B cell (primary cell): ENCODE measurements at regions not wholly inside any gene's neighbourhood (a gene's known extent, or its start where the extent isn't known, plus 50 kb on each side); places are given as distances from the start of the nearest gene placed in this dataset.

Experiments
- ATAC-seq: fragments of 200-7000 bp; cut with Tn5 transposase; one replicate; pipeline ENCODE4 v1.10.0; 2021; ENCODE audit warnings: low read depth, mild to moderate bottlenecking, moderate number of reproducible peaks, moderate library complexity
- CTCF ChIA-PET: fragments of 350-600 bp; sonication (Branson Sonifier 250); formaldehyde crosslinking; loops from one replicate; lab custom pipeline; 2021; ENCODE audit warnings: antibody characterized with exemption, inconsistent platforms; lab: Charles Lee
- POLR2A ChIA-PET: fragments of 350-600 bp; sonication (Branson Sonifier 250); formaldehyde crosslinking; loops from one replicate; lab custom pipeline; 2021; ENCODE audit warnings: antibody characterized with exemption; lab: Charles Lee
- DNase-seq: peaks from one replicate; pipeline ENCODE4 v3.0.0; 2013
- H2AFZ ChIP-seq: 2 replicates; pipeline ENCODE4 v1.6.1; 2012; ENCODE audit warnings: mild to moderate bottlenecking, low read depth, low read length; ENCODE audit not compliant: insufficient read depth, poor library complexity, severe bottlenecking
- H3K27ac ChIP-seq, 2 donors: 1 replicate in 1 of 2; 2 replicates in 1 of 2; pipeline ENCODE4 v1.5.1; 2012 to 2013; ENCODE audit warnings: low read length in 2 of 2, mild to moderate bottlenecking in 2 of 2, moderate library complexity in 1 of 2
- H3K27me3 ChIP-seq, 4 experiments: fragments of 200-600 bp in 1 of 4; sonication (generic) in 1 of 4; replicated peaks in 1 of 4; 1 replicate in 2 of 4; 2 replicates in 2 of 4; pipeline versions ENCODE4 v1.6.1 to v1.7.0; 2013 to 2016; ENCODE audit warnings: low read length in 3 of 4, mild to moderate bottlenecking in 2 of 4, mixed read lengths in 1 of 4, moderate library complexity in 1 of 4; ENCODE audit not compliant: insufficient read depth in 4 of 4, control insufficient read depth in 3 of 4; ENCODE audit errors: control extremely low read depth in 1 of 4
- H3K36me3 ChIP-seq, 2 experiments: replicated peaks in 1 of 2; 1 replicate in 1 of 2; 2 replicates in 1 of 2; pipeline versions ENCODE4 v1.6.1 to v1.7.1; 2013; ENCODE audit warnings: low read length in 1 of 2; ENCODE audit not compliant: insufficient read depth in 2 of 2, control insufficient read depth in 1 of 2; ENCODE audit errors: control extremely low read depth in 1 of 2, extremely low read depth in 1 of 2
- H3K4me1 ChIP-seq, 2 donors: fragments of 200-600 bp in 1 of 2; sonication (generic) in 1 of 2; 1 replicate in 1 of 2; 2 replicates in 1 of 2; pipeline versions ENCODE4 v1.5.1 to v1.6.1; 2013 to 2017; ENCODE audit warnings: low read length in 2 of 2; ENCODE audit not compliant: control insufficient read depth in 2 of 2, insufficient read depth in 2 of 2
- H3K4me2 ChIP-seq: replicated peaks from 2 replicates; pipeline ENCODE3; 2012; ENCODE audit warnings: mild to moderate bottlenecking, low read depth, low read length; ENCODE audit not compliant: poor library complexity, severe bottlenecking
- H3K4me3 ChIP-seq, 5 experiments: fragments of 200-600 bp in 1 of 5; sonication (generic) in 1 of 5; 1 replicate in 3 of 5; 2 replicates in 2 of 5; pipeline versions ENCODE4 v1.5.1 to v1.7.0; 2011 to 2016; ENCODE audit warnings: low read length in 4 of 5, mild to moderate bottlenecking in 4 of 5, low read depth in 2 of 5, control low read depth in 1 of 5, moderate library complexity in 1 of 5; ENCODE audit not compliant: insufficient read depth in 1 of 5; ENCODE audit errors: control extremely low read depth in 1 of 5, extremely low read depth in 1 of 5
- H3K79me2 ChIP-seq: fragments of 200-600 bp; sonication (generic); one replicate; pipeline ENCODE4 v1.6.0; 2016; ENCODE audit warnings: low read length; ENCODE audit not compliant: control insufficient read depth, insufficient read depth
- H3K9ac ChIP-seq: fragments of 200-600 bp; sonication (generic); 2 replicates; pipeline ENCODE4 v1.6.1; 2017; ENCODE audit warnings: mild to moderate bottlenecking, low read length, moderate library complexity
- H3K9me3 ChIP-seq, 3 donors: one replicate each; pipeline versions ENCODE4 v1.6.1 to v1.7.1; 2013; ENCODE audit warnings: low read length in 2 of 3; ENCODE audit not compliant: control insufficient read depth in 2 of 3, insufficient read depth in 1 of 3; ENCODE audit errors: control extremely low read depth in 1 of 3
- H4K20me1 ChIP-seq: 2 replicates; pipeline ENCODE4 v1.6.0; 2012; ENCODE audit warnings: mild to moderate bottlenecking, low read length; ENCODE audit not compliant: insufficient read depth, control insufficient read depth, poor library complexity, severe bottlenecking
- H3K27ac Mint-ChIP-seq: one replicate; pipeline ENCODE4 v1.8.0; 2021; ENCODE audit warnings: mixed read lengths
- H3K27me3 Mint-ChIP-seq: one replicate; pipeline ENCODE4 v1.8.0; 2021; ENCODE audit warnings: mixed read lengths
- H3K4me1 Mint-ChIP-seq: one replicate; pipeline ENCODE4 v1.8.0; 2021; ENCODE audit warnings: mixed read lengths
- H3K4me3 Mint-ChIP-seq: one replicate; pipeline ENCODE4 v1.8.0; 2021; ENCODE audit warnings: mixed read lengths
- H3K9me3 Mint-ChIP-seq: one replicate; pipeline ENCODE4 v1.8.0; 2022; ENCODE audit warnings: mixed read lengths; ENCODE audit not compliant: insufficient read depth
- EZH2 ChIP-seq: IDR thresholded peaks from 2 replicates; pipeline ENCODE4 v1.6.1; 2012; ENCODE audit warnings: borderline replicate concordance, low read depth, mild to moderate bottlenecking, moderate library complexity, low read length; ENCODE audit not compliant: insufficient read depth, poor library complexity, severe bottlenecking
- WGBS: methylation state at CpG from one replicate; pipeline ENCODE4 v1.1.5; 2013; ENCODE audit warnings: missing lambda C conversion rate; ENCODE audit not compliant: insufficient coverage; 5-methylcytosine and 5-hydroxymethylcytosine counted together
- intact Hi-C: fragments of 100-400 bp; cut with micrococcal nuclease; formaldehyde crosslinking; loops from one replicate; pipeline ENCODE4 v1.10.0; 2022
- TF ChIP-seq, protein P1 (sequence below): fragments of 200-600 bp; IDR thresholded peaks from one replicate; pipeline ENCODE4 v1.8.0; 2022; ENCODE audit warnings: antibody characterized with exemption, mild to moderate bottlenecking

GRCh38 chr2:52405980-52406379 is 1361.6 kb upstream of the CHAC2 start:
- H3K9me3 Mint-ChIP-seq: no peaks in the 10 kb centered on the region
- no peak overlapping the region for H3K27ac ChIP-seq
- no peak overlapping the region for H3K4me3 Mint-ChIP-seq
- CTCF ChIA-PET: no interaction called here
- H3K9me3 ChIP-seq: peaks cover 0 to 1% (median 0%) of the 10 kb centered on the region in 3 donors
- no peak overlapping the region for H3K4me2 ChIP-seq
- H3K27me3 Mint-ChIP-seq: no peaks in the 10 kb centered on the region
- no peaks in the 10 kb centered on the region for H4K20me1 ChIP-seq
- H3K79me2 ChIP-seq: no peaks in the 10 kb centered on the region
- H2AFZ ChIP-seq: no peak overlapping the region
- no peaks in the 10 kb centered on the region for H3K36me3 ChIP-seq
- intact Hi-C loops: no loop called here
- H3K27me3 ChIP-seq: no peaks in the 10 kb centered on the region
- H3K27ac Mint-ChIP-seq: no peak overlapping the region
- POLR2A ChIA-PET: no interaction called here
- TF ChIP-seq, protein P1, sequence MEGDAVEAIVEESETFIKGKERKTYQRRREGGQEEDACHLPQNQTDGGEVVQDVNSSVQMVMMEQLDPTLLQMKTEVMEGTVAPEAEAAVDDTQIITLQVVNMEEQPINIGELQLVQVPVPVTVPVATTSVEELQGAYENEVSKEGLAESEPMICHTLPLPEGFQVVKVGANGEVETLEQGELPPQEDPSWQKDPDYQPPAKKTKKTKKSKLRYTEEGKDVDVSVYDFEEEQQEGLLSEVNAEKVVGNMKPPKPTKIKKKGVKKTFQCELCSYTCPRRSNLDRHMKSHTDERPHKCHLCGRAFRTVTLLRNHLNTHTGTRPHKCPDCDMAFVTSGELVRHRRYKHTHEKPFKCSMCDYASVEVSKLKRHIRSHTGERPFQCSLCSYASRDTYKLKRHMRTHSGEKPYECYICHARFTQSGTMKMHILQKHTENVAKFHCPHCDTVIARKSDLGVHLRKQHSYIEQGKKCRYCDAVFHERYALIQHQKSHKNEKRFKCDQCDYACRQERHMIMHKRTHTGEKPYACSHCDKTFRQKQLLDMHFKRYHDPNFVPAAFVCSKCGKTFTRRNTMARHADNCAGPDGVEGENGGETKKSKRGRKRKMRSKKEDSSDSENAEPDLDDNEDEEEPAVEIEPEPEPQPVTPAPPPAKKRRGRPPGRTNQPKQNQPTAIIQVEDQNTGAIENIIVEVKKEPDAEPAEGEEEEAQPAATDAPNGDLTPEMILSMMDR: no peak
- H3K9ac ChIP-seq: no peak overlapping the region
- DNase-seq (no peak), ATAC-seq (no peak)
- WGBS: 83% methylated on average over 1 of the region's 1 CpG
- H3K4me1 ChIP-seq: no peaks in the 10 kb centered on the region
- no peaks in the 10 kb centered on the region for H3K4me1 Mint-ChIP-seq
- H3K4me3 ChIP-seq: no peak overlapping the region

DNA sequence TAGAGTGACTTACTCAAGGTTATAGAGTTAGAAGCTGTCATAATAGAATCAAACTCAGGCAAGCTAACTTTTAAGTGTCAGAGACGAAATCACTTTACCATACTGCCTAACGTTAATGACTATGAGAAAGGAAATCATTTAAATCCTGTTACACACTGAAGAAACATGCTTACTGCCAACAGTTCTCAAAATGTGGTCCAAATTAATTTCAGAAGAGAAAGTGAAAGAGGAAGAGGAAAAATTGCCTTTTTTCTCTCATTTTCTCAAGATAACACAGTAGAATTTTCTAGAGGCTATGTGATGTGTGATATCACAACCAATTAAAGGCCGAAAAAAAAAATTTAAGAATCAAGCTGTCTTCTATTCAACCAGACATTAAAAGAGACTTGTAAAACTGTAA is 1362.7 kb upstream of the CHAC2 start:
- H3K27me3 ChIP-seq: no peaks in the 10 kb centered on the region
- peaks cover 0 to 1% (median 0%) of the 10 kb centered on the region in 3 donors for H3K9me3 ChIP-seq
- no peak for TF ChIP-seq EZH2
- TF ChIP-seq, protein P1: no peak
- Mint-ChIP-seq H3K4me3 (no peak overlapping the region), H3K9me3 (no peaks in the 10 kb centered on the region), H3K27ac (no peak overlapping the region), H3K4me1 (no peaks in the 10 kb centered on the region), H3K27me3 (no peaks in the 10 kb centered on the region)
- WGBS: no CpG with 5 or more reads among the region's 3 CpGs
- ChIA-PET POLR2A (no interaction called here), CTCF (no interaction called here)
- H4K20me1 ChIP-seq: no peaks in the 10 kb centered on the region
- no peaks in the 10 kb centered on the region for H3K36me3 ChIP-seq
- intact Hi-C loops: no loop called here
- no peak overlapping the region for H3K9ac ChIP-seq
- no peak overlapping the region for H2AFZ ChIP-seq
- H3K27ac ChIP-seq: no peak overlapping the region
- H3K79me2 ChIP-seq: no peaks in the 10 kb centered on the region
- H3K4me1 ChIP-seq: no peaks in the 10 kb centered on the region
- H3K4me2 ChIP-seq: no peak overlapping the region
- ATAC-seq: no peak
- no peak overlapping the region for H3K4me3 ChIP-seq
- DNase-seq: no peak
